HL-60/S4 (cell line): ENCODE measurements at regions not wholly inside any gene's neighbourhood (a gene's known extent, or its start where the extent isn't known, plus 50 kb on each side); places are given as distances from the start of the nearest gene placed in this dataset.

Experiments used
- in situ Hi-C: fragments of 300-500 bp; cut with MboI; formaldehyde crosslinking; loops from 2 replicates; pipeline ENCODE4 v1.14.3; 2022; ENCODE audit warnings: low sequenced_read_pairs

DNA sequence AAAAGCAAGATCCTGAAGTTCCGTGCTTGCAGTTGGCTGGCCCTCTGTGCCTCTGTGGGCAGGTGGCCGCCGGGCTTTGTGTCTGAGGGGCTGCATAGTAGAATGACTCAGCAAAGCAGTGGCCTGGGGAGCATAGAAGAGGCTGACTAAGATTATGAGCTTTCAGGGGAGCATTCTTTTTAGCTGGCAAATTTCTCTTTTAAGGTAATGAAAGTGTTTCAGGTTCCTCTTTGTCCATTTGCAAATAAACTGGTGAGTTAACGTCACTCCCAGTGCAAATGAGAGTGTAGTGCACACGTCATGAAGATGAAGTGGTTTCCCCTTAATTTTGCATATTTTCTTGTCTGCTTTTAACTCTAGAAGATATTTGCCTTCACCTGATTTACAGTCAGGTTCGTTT lies 98.6 kb downstream of the BCL2L11 start:
- in situ Hi-C loops: no loop called here

DNA sequence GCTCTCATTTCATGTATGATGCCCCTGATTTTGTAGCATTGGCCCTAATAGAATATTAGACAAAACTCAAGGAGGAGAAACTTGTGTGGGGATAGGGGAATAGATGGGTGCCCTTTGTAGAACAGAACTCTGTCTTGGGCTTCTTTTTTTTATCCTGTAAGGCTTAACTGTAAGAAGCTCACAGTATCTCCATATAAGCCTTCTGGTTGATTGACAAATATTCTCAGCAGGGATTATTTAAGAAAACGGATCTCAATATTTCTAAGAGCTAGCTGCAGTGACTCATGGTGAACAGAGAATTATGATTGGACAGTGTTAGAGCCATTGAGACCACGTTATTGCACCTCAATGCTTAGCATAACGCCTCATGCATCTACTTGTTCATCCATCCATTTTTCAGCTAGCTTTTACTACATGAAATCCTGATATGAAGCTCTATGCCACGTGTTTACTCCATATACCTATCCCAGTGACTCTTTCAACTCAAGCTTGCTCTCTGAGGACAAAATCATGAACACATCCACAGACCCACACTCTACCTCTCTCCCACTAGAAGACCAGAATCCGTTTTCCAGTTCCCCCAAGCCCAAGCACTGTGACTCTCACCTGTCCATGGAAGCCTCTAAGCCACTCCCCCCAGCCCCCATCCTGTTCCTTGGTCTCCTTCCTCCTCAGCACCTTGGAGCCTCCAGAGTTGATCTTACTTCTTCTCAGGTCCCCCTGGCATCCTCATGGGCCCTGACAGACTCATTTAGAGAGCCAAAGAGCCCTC lies 99.2 kb downstream of the BCL2L11 start:
- in situ Hi-C loops: no loop called here

GRCh38 chr2:111220962-111221361 lies 100.2 kb downstream of the BCL2L11 start:
- in situ Hi-C loops: no loop called here

DNA sequence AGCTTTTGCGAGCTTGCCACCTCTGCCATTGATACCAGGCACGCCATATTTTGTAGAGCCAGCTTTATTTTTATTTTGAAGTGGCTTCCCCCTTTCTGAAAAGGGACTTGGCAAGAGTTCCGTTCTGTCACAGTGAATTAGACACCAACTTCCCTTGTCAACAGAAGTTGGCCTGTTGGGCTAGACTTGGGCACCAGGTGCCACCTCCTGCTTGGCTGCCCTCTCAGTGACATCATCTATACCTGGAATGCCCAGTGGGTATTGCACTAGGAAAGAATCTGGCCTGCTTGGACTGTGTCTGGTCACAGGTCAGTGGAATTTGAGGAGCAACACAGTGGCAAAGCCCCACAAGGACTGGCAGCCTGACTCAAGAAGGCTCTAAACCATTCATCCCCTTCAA lies 101.0 kb downstream of the BCL2L11 start:
- in situ Hi-C loops: no loop called here

DNA sequence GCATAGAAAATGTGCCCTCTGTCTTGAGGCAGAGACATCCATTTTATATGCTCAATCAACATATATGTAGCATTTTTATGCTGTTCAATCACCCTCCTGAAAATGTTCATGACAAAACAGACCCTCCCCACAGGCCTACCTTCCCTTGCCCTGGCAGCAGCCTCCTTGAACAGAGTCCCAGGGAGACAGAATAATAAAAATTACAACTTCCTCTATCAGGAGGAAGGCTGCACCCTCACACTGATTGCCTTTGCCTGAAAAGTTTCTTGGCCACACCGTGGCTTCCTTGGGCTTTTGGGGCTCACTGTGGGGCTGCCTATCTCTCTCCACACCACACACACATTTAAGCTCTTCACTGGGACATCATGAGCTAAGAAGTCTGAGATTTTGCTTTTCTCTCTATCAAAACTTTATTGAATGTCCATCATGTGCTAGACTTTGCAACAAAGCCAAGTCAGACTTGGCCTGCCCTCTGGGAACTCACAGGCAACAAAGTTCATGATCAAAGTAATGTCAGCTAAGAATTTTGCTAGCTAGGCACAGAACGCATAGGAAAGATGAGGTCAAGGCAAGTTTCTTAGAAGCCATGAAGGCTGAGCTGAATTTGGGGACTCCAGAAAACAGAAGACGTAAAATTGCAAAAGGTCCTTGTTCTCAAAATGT lies 101.6 kb downstream of the BCL2L11 start:
- in situ Hi-C loops: no loop called here

DNA sequence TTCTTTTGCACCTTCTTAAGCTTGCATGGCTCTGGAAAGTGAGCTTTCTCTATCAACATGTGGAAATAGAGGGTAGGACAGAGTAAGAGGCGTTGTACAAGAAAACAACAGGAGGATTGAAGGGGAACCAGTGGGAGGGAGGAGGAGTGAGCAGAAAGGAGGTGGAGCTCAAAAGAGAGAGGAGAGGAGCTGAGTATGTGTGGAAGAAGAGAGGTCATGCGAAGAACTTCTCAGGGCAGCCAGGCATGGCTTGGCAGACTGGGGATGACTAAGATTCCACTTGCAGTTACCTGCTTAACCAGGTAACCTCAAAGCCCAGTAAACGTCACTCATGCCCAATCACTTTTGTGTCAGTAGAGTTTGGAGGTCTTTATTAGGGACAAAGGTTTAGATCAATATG lies 105.1 kb downstream of the BCL2L11 start:
- in situ Hi-C loops: no loop called here

GRCh38 chr2:111226876-111227700 lies 106.4 kb downstream of the BCL2L11 start:
- in situ Hi-C loops: no loop called here

DNA sequence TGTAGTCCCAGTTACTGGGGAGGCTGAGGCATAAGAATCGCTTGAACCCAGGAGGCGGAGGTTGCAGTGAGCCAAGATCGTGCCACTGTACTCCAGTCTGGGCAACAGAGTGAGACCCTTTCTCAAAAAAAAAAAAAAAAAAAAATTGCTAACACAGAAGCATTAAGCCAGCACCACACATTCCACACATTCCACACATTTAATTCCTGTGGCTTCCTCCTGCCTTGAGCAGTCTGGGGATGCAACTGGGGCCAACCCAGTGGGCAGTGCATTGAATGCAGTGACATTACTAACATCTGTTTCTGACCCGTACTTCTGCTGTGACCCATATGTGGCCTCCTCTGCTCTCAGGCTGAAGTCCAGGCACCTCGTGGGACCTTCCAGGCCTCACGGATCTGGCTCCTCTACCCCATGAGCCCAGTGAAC lies 107.0 kb downstream of the BCL2L11 start:
- in situ Hi-C loops: no loop called here

- in situ Hi-C loops: no loop called here
Measured at GRCh38 chr2:111231532-111232252, 111.0 kb downstream of the BCL2L11 start.

DNA sequence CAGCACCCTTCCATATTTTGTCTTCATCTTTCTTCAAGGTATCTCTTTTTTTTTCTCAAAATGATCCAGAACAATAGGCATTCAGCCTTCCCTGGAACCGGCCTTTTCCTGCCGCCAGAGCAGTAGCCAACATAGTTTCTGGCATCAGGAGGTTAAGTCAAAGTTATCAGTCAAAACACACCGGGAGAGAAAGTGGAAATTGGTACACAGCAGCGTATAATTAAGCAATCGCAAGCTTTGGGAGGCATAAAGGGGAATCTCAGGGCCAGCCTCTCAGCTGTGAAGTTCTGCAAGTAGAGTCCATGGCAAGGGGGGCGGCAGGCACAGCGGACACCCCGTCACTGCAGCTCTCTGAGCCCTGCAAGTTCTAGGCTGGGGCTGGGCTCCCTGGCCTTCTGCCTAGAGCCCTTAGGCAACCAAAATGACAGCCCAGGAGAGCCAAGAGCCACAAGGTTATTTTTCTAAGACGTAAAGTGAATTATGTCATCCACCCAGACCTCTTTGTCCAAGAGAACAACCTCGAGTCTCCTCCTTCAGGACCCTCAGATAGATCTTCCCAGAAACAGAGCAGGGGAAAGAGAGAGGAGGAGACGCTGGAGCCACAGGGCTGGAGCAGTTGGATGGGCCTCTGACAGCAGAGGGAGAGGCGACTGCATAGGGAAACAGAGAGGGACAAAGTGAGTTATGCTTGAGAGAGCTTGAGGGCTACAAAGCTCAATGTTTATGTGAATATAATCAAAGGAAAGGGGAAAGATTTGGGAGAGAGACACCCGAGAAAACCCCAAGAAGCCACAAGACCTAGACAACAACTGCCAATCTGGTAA lies 114.7 kb downstream of the BCL2L11 start:
- in situ Hi-C loops: no loop called here

DNA sequence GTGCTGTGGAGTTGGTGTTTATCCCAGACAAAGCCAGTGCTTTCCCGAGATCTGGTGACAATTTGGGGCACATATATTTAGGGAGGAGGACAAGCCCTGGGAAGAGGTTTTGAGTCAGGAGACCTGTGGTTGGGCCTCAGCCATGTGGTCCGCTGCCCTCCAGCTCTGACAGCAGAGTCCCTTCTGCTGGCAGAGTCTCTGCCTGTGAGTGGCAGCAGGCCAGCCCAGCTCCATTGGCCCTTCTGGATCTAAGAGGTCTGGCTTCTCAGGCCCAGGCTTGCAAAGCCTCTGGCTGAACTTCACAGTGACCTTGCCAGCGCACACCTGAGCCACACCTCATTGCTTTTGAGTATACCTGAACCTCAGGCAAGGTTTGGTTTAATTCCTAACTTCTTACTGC lies 115.3 kb downstream of the BCL2L11 start:
- in situ Hi-C loops: no loop called here

DNA sequence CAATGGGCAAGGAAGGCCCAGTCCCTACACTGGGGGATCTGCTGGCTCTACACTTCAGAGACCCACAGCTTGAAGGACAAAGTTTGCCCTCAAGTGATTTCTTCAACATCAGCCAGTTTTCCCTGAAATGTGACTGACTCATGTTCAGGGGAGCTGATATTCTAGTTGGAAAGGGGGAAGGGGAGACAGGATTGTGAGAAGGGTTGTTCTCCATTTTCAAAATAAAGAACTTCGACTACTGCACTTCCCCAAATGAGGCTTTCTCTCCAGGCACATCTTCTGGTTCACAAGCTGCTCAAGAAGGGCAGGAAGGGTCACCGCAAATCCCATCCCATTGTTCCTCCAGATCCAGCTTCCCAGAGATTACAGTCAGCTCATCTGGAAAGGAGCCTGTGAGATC lies 117.6 kb downstream of the BCL2L11 start:
- in situ Hi-C loops: no loop called here

DNA sequence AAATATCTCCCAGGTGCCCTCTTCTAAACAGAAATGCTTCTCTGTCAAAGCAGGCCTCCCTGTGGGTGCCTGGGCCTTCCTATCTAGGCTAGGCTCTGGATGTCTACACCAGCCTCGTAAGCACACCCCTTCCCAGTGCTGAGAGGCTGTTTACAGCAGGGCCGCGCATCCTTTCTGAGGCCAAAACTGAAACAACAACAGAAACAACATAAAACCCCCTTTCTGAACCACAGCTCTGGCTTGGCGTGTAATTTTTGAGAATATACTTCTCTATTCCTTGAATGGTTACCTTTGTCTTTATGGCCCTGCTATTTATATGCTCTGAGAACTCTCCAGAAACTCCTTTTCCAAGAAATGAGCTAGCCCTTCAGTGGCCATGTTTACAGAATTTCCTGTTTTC lies 118.4 kb downstream of the BCL2L11 start:
- in situ Hi-C loops: no loop called here

GRCh38 chr2:111239581-111240249 lies 119.0 kb downstream of the BCL2L11 start:
- in situ Hi-C loops: no loop called here

DNA sequence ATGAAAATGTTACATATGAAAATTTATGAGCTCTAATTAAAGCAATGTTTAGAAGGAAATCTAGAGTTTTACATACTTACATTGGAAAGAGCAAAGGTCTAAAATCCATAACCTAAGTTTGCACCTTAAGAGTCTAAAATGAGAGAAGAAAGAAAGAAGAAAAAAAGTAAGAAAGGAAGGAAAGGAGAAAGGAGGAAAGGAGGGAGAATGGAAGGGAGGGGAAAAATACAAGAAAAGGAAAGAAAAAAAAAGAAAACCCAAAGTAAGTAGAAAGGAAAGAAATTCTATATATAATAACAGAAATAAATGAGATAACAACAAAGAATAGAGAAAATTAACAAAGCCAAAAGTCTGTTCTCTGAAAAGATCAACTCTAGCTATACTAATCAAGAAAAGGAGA lies 122.6 kb downstream of the BCL2L11 start:
- in situ Hi-C loops: no loop called here

DNA sequence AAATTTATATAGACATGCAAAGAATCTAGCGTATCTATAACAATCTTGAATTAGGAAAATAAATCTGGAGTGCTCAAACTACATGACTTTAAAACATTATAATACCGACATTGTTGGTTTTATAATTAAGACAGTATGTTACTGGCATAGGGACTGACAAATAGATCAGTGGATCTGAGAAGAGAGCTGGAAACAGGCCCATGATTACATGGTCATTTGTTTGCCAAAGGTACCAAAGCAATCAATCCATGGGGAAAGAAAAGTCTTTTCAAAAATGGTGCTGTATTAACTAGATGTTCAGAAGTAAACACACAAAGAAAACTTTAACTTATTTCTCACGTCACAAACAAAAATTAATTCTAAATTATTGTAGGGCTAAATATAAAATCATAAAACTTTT lies 124.2 kb downstream of the BCL2L11 start:
- in situ Hi-C loops: no loop called here

DNA sequence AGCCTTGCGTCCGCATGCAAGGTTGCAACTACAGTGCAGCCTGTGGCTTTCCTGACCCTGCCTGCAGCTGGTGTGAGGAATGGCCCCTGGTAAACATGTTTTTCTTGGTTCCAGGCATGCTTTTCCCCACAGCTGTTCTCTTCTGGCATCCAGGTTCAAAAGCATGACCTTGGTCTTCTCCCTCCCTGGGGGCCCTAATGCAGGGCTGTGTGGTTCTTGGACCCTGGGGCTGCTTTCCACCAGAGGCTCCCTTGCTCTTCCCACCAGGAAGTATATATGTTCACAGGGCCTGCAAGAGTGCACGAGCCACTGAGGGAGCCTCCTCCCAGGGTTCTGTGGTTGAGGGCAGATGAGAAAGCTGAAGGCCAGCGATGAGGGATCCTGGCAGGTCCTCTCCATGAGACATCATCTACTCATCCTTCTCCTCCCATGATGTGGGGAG lies 125.9 kb downstream of the BCL2L11 start:
- in situ Hi-C loops: no loop called here

GRCh38 chr2:111247491-111247890 lies 126.8 kb downstream of the BCL2L11 start:
- in situ Hi-C loops: no loop called here

- in situ Hi-C loops: no loop called here
Measured at GRCh38 chr2:111249806-111250205, 129.1 kb downstream of the BCL2L11 start.
